ENCODE measurements at regions not wholly inside any gene's neighbourhood (a gene's known extent, or its start where the extent isn't known, plus 50 kb on each side); places are given as distances from the start of the nearest gene placed in this dataset.

DNA sequence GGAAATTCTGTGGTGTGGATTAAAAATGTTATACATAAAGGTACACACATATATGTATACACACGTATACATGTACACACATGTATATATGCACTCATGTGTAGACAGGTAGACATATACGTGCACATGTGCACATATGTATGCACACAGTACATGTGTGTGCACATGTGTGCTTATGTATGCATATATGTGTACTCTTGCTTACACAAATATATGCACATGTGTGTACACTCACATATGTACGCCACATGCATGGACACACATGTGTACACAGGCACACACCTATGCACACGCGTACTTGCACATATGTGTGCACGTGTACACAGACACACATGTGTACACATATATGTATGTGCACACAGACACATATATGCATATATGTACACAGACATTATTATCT lies 142.8 kb upstream of the SALL3 start:
- no peak for DNase-seq

DNA sequence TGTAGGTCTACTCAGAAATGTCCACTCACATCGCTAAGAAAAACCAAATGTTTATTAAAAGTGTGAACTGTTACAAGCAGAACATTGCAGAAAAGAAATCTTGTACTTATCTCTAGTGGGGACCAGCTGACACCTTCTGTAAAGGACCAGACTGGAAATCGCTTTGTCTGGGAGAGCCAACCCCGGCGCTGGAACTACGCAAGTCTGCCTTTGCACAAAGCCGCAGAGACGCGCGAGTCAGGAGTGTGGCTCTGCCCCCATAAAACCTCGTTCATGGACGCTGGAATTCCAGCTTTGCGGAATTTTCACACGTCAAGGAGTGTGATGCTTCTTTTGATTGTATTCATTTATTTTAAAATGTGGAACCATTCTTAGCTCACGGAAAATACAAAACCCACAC lies 141.9 kb upstream of the SALL3 start:
- intact Hi-C loops (cut with DNase I) = no loop called here
- DNase-seq = no peak

More for the DNA sequence above, 142.8 kb upstream of the SALL3 start:
- intact Hi-C loops (cut with DNase I) = no loop called here

GRCh38 chr18:78838183-78838582 lies 141.4 kb upstream of the SALL3 start:
- intact Hi-C loops (cut with DNase I) = no loop called here

GRCh38 chr18:78849046-78849445 lies 130.6 kb upstream of the SALL3 start:
- intact Hi-C loops (cut with DNase I) = no loop called here
- DNase-seq = no peak

More at GRCh38 chr18:78838183-78838582, 141.4 kb upstream of the SALL3 start:
- no peak for DNase-seq

DNA sequence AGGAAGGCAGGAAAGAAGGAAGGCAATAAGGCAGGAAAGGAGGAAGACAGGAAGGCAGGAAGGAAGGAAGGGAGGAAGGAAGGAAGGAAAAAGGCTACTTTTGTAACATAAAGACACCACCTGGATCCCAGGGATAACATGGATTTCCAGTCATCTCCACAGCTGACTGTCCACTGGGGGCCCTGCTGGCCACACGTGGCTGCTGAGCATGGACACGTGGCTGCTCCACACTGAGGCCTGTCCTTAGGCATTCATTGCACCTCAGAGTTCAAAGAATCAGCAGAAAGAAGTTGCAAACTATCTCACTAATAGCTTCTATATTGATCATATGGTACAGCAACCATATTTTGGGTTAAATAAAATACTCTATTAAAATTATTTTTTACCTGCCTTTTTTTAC lies 130.2 kb upstream of the SALL3 start:
- intact Hi-C loops (cut with DNase I) = no loop called here
- DNase-seq = no peak

GRCh38 chr18:78853341-78853740 lies 126.3 kb upstream of the SALL3 start:
- DNase-seq = no peak
- intact Hi-C loops (cut with DNase I) = no loop called here

GRCh38 chr18:78855188-78855587 lies 124.4 kb upstream of the SALL3 start:
- intact Hi-C loops (cut with DNase I) = no loop called here
- DNase-seq = no peak

DNA sequence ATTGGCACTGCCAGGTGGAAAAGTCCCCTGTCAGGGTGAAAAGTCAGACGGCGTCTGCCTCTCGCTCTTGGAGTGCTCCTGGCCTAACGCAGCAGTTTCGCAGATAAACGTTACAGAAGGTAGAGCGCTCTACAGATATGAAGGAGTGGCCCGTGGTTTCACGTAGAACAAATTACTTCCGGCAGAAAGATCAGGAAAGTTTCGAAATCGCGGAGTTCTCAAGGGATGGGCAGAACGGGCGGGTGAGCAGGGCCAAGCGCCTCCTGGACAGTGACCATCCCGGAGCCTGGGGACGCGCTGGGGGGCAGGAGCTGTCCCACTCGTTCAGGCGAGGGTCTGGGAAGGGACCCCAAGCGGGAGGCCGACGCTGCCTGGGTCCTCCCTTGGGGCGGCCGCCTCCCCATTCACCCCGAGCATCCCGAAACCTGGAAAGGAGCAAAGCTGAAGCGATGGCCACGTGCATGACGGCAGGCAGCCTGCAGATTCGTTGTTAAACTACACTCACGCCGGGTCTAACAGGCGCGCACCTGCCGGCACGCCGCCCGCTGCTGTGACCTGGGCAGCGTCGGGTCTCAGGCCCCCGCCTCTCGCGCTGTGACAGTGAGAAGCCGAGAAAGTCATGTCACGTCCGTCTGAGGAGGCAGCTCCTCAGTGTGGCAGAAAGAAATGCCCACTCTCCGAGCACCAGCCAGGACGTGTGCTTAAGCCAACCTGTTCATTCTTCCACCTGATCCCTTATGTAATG lies 122.9 kb upstream of the SALL3 start:
- intact Hi-C loops (cut with DNase I) = no loop called here
- no peak for DNase-seq

DNA sequence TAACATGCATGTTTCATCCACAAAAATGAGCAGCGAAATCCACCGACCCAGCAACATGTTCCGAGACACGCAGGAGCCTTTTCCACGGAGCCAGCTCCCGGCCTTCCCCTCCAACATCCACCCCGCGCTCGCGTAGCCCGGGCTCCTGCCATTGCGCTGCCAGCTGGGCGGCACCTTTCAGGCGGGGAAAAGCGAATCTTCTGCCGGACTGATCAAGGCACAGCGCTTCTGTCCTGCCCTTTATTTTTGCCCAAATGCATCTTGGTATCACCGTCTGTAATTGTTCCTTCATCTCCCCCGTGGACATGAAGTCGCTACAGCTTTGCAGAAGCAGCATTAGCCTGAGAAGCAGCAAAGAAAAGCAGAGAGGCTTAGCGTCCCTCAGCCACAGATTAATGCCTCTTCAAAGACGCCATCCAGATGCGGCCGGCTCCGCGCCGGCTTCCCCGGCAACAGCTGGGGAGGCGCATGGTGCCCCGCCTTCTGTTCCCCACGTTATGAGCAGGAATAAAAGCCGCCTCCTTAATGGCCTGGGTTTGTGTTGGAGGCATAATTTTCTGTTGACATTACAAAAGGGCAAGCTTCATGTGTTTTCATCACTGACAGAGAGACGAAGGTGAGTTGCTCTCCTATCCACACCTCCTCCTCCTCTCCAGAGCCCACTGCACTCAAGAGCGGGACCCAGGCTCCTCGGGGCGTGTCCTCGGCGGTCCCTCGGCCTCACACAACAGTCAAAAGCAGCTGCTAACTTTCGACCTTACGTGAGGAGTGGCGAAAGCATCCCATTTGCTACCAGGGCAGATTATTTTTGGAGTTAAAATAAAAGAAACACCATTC lies 122.1 kb upstream of the SALL3 start:
- intact Hi-C loops (cut with DNase I) = no loop called here
- no peak for DNase-seq

GRCh38 chr18:78859686-78860085 lies 119.9 kb upstream of the SALL3 start:
- intact Hi-C loops (cut with DNase I) = no loop called here
- DNase-seq = no peak

GRCh38 chr18:78860117-78860516 lies 119.5 kb upstream of the SALL3 start:
- intact Hi-C loops (cut with DNase I) = no loop called here
- DNase-seq = no peak

DNA sequence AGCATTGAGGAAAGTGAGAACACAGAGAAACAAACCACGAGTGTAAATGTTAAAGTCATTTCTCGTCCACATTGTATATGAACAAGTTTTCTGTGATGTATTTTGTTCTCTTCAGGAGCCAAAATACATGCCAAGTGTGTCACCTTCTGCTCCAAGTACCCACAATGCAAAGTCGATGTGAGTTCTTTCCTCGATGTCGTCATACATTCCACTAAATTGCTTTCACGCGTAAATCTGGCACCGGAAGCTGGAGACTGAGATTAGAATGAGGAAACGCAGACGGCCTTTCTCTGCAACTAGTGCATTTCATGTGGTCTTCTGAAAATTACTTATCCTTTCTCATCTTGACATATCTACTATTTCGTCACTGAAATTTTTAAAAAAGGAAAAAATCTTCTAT lies 118.5 kb upstream of the SALL3 start:
- intact Hi-C loops (cut with DNase I) = no loop called here
- no peak for DNase-seq

DNA sequence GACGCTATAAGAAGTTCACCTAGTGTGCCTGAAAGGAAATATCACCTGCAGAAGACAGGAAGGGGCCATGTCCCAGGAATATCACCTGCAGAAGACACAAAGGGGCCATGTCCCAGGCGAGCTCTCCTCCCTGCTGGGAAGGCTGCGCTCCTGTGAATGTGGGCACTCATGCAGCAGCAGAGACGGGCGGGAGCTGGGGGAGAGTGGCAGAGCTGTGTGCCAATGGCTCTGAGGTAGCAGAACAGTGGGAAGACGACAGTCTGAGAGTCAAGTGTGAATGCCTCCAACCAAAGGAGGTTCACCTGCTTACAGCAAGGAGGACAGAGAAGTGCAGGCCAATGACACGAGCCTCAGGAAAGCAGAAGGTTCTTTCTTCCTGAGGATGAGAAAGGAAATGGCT lies 117.9 kb upstream of the SALL3 start:
- intact Hi-C loops (cut with DNase I) = no loop called here
- no peak for DNase-seq

GRCh38 chr18:78862395-78862794 lies 117.2 kb upstream of the SALL3 start:
- intact Hi-C loops (cut with DNase I) = no loop called here
- DNase-seq = no peak

- intact Hi-C loops (cut with DNase I) = no loop called here
Measured at GRCh38 chr18:78865056-78865598, 114.5 kb upstream of the SALL3 start.

DNA sequence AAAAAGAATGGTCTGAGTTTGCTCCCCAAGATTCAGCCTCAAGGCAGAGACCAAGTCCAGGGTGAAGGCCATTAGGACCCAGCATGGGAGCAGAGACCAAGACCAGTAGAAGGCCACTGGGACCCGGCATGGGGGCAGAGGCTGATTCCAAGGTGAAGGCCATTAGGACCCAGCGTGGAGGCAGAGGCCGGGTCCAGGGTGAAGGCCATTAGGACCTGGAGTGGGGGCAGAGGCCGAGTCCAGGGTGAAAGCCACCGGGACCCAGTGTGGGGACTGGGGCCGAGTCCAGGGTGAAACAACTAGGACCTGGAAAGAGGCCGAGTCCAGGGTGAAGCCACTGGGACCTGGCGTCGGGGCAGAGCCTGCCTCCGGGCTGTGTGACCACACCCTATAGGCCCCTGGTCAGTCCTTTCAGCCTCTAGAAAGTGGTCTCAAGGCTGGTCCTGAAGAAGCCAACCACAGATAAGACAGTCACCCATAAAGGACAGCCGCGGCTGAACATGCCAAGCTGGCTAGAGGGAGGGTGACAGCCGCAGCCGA lies 113.8 kb upstream of the SALL3 start:
- intact Hi-C loops (cut with DNase I) = no loop called here
- DNase-seq = no peak

More at GRCh38 chr18:78865056-78865598, 114.5 kb upstream of the SALL3 start:
- no peak for DNase-seq

- intact Hi-C loops (cut with DNase I) = no loop called here
- DNase-seq = no peak
Measured at GRCh38 chr18:78867131-78867530, 112.5 kb upstream of the SALL3 start.

- intact Hi-C loops (cut with DNase I) = no loop called here
- DNase-seq = no peak
Measured at GRCh38 chr18:78868330-78869316, 111.0 kb upstream of the SALL3 start.

DNA sequence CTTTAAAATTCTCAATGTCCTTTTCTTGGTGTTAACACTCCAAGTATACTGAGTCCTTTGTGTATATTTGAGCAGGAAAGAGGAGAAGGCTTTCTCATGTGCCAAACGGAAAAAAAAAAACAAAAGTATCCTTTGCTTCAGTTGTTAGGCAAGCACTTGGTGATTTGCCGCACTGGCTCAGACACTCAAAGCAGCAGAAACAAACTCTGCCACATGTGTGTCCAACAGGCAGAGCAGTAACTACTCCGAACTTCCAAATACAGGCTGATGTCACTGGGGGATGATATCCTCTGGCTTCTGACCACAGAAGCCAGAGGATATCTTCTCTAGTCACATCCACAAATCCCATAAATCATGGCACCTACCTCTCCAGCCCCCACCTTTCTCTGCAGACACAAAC lies 108.0 kb upstream of the SALL3 start:
- intact Hi-C loops (cut with DNase I) = no loop called here
- DNase-seq = peak in 2 of 42 donors; percentile 17 to 26

Measured in head of caudate nucleus (tissue), 42 donors.